GM18519 (cell line): ENCODE measurements at regions not wholly inside any gene's neighbourhood (a gene's known extent, or its start where the extent isn't known, plus 50 kb on each side); places are given as distances from the start of the nearest gene placed in this dataset.
A peak's percentile ranks its signal among the peaks of the same experiment; 100 is the strongest.
"Not testable (repeated sequence)": the region's sequence is repeated elsewhere in the genome, so short reads cannot be mapped to it uniquely, and the experiment has no call there.

Source experiments
- ATAC-seq: cut with Tn5 transposase; IDR thresholded peaks from one replicate; pipeline ENCODE4 v1.9.1; 2021; ENCODE audit warnings: mild to moderate bottlenecking, moderate library complexity; ENCODE audit not compliant: unreplicated experiment, low FRiP score

DNA sequence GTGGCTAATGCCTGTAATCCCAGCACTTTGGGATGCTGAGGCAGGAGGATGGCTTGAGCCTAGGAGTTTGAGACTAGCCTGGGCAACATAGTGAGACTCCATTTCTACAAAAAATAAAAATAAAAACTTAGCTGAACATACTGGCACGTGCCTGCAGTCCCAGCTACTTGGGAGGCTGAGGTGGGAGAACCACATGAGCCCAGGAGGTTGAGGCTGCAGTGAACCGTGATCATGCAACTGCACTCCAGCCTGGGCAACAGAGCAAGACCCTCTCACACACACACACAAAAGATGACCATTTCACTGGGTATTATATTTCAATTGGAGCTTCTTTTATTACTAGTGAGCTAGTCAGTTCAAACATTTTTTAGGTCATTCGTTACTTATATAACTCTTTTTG, 116.9 kb upstream of the SLC35F3 start:
- no peak for ATAC-seq

DNA sequence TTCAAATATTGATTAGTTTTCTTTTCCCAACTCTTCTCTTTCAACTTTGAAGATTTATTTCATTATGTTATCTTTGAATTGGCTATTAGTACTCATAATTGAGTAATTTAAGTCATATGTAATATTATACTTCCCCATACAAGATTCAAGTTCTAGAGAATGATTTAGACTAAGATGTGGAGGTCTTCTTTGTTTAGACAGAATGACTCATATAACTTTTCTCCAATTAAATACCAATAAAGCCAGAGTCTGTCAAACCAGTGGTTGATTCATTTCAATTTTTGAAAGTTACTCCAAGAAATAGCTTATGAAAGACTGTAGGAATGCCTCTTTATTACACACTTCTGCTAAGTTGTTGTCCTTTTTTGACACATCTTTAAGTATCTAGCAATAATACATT, 115.8 kb upstream of the SLC35F3 start:
- ATAC-seq = no peak

DNA sequence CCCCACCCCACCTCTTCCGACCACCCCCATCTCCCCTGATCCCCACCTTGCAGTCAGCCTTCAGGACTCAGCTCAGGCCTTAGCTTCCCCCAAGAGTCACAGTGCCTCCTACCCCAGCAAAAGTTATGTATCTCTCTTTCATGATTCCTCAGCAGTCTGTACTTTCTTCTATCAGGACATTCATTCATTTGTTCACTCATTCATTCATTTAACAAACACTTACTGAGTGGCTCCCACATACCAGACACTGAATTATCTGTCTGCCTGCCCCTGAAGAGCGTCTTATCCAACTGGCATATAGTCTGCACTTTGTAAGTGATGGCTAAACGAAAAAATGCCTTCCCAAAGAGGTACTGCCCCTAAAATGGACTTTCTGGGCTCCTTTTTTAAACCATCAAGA, 114.4 kb upstream of the SLC35F3 start:
- no peak for ATAC-seq

DNA sequence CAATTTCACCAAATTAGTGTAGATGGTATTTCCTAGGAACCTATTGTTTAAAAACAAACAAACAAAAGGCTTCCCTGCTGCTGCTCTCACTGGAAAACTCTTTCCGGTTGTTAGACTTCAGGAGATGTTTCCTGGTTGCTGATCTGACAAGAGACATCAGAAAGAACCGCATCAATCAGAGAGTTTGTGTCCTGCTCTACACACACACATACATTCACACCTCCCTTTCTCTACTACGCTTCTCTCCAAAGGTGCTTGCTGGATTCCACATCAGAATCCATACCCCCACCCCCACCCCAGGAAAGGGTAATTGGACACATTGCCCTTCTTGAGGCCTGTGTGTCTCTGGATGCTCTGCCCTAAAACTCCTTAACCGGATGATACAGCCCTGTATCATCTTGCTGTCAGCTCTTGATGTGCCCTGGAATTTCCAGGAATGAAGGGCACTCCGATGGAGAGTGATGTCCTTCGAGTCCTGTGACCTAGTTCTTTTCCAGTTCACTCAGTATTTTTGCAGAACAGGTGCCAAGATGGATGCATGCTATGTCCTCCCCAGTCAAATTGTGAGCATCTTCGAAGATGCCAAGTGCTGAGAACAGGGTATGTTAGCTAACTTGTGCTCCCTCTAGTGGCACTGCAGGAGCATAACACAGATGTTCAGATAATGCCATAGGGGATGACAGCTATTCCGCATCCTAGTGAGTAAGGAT, 113.7 kb upstream of the SLC35F3 start:
- ATAC-seq = peak; percentile 77

DNA sequence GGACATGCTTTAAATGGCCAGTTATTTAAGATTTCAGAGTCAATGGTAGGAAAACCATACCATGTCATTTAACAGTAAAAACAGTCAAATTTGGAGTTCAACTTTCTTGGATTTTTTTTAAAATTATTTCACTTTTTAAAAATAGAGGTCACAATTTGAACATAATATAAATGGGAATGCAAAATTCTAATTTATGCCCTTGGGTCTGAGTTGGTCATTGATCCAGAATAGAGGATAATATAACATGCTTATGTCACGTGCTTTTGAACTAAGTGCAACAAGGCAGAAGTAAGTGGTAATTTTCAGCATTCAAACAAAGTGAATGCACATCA, 113.1 kb upstream of the SLC35F3 start:
- ATAC-seq = no peak

DNA sequence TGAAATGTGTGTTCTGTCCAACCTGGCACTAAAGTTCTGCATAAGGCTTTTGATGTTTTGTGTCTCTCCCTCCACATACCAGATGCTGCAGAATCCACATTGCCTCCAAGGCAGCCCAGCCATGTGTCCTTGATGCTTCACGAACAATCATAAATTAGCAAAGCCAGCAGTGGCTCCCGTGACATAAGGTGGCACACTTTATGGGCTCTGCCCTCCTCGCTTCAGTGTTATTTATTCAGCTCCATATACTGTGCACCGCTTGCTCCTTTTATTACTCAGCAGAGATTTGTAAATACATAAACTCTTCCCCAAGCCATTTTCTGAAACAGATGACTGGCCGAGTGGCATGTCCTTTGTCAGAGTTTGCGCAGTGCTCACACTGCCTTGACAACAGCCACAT, 112.8 kb upstream of the SLC35F3 start:
- no peak for ATAC-seq

DNA sequence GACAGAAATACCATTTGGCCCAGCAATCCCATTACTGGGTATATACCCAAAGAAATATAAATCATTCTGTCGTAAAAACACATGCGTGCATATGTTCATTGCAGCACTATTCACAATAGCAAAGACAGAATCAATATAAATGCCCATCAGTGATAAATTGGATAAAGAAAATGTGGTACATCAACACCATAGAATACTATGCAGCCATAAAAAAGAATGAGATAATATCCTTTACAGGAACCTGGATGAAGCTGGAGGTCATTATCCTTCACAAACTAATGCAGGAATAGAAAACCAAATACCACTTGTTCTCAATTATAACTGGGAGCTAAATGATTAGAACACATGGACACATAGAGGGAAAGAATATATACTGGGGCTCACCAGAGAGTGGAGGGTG, 109.6 kb upstream of the SLC35F3 start:
- no peak for ATAC-seq

DNA sequence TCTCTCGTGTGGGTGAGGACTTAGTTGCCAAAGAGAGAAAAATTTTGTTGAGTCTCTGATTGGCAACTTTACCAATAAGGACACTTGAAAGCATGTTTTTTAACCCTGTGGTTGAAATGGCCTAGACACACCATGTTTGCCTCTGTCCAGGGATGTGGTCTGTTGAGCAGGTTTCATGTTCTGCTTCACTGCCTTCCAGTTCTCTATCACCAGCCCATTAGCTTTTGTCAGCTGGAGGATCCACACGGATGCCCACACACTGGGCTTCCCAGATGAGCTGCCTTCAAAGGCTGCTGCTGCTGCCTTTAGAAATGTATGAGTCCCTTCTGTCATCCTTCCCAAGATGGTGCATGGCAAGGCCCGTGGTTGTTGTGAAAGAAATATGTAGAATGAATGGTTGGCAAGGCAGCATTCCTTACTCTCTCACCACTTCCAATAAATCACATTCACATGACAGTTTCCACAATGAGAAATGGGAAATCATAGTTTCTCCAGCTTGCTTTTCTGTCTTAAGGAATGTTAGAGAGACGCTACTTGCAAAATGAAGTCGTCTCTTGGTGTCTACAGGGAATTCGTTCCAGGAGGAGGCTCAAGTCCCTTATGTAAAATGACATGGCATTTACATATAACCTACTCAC, 108.2 kb upstream of the SLC35F3 start:
- no peak for ATAC-seq

DNA sequence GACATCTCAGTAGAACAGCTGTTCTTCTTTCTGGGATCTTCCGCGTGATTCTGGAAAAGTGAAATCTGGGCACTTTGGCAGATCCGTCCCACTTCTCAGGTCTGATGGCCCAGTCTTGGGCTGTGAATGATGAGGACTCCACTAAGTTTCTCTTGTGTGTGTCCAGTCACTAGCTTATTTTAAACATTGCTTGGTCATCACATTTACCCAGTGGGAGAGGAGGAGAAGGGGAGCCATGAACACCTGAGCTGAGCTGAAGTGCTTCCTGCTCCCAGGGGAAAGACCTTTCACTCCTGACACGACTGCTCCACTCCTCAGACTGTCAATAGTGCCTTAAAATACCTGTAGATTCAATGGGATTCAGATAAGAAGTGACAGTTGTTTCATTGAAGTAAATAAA, 101.9 kb upstream of the SLC35F3 start:
- ATAC-seq = no peak

DNA sequence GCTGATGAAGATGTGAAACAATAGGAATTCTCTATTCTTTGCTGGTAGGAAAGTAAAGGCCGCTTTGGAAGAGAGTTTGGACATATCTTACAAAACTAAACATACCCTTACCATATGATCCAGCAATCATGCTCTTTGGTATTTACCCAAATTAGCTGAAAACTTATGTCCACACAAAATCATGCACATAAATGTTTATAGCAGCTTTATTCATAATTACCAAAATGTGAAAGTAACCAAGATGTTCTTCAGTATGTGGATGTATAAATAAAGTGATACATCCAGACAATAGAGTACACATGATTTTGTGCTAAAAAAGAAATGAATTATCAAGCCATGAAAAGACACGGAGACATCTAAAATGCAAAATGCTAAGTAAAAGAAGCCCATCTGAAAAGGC, 98.7 kb upstream of the SLC35F3 start:
- ATAC-seq = no peak

DNA sequence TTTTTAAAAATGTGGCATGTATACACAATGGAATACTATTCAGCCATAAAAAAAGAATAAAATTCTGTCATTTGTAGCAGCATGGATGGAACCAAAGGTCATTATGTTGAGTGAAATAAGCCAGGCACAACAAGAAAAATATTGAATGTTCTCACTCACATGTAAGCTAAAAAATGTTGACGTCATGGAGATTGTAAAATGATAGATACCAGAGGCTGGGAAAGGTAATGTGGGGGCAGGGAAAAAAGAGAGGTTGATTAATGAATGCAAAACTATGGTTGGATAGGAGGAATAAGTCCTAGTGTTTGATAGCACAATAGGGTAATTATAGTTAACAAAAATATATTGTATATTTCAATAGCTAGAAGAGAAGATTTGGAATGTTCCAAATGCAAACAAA, 89.1 kb upstream of the SLC35F3 start:
- ATAC-seq = no peak

DNA sequence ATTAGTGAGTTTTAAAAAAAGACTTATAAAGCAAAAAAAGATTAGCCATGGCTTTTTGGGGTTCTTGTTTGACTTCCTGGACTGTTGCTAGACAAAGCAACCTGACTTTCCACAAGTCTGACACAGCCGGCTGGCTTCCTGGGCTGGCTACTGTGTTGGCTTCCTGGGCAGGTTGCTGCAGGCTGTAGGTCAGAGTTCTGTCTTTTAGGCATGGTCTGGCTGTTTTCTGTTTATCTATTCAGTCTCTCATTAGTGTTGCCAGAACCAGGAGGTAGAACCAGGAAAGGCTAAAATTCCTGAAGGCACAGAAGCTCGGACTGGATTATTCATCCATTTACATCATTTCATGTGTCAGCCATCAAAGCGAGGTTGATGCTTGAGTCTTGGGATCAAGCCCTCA, 88.6 kb upstream of the SLC35F3 start:
- ATAC-seq = no peak

DNA sequence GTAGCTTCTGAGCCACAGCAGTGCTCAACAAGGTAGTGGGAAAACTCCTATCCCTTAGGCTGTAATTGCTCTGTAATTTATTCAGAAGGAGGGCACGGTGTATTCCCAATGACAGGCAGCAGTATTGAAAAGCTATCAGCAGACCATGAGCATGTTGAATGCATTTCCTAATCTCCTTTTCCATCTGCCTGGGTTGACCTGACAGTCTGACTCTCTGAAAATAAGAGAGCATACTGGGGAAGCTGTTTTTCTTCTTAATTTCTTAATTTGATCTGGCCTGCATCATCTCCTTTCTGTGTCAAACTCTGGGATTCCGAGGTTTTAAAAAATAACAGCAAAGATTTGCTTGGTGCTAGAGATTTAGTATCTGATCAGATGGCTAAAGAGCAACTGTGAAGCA, 88.1 kb upstream of the SLC35F3 start:
- ATAC-seq = no peak

DNA sequence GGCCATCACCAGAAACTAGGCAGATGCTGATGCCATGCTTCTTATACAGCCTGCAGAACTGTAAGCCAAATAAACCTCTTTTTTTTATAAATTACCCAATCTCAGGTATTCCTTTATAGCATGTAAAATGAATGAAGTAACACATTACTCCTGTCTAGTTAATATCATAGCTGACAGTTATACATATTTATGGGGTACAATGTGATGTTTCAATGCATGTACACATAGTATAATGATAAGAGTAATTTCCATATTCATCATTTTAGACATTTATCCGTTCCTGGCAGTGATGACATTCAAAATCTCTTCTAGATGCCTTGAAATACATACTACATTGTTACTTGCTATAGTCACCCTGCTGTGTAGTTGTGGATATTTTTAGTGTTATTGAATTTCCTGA, 85.4 kb upstream of the SLC35F3 start:
- ATAC-seq = no peak

DNA sequence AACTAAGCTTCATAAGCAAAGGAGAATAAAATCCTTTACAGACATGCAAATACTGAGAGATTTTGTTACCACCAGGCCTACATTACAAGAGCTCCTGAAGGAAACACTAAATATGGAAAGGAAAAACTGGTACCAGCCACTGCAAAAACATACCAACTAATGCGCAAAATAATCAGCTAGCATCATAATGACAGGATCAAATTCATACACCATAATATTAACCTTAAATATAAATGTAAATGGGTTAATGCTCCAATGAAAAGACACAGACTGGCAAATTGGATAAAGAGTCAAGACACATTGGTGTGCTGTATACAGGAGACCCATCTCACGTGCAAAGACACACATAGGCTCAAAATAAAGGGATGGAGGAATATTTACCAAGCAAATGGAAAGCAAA, 80.3 kb upstream of the SLC35F3 start:
- not testable (repeated sequence) for ATAC-seq

DNA sequence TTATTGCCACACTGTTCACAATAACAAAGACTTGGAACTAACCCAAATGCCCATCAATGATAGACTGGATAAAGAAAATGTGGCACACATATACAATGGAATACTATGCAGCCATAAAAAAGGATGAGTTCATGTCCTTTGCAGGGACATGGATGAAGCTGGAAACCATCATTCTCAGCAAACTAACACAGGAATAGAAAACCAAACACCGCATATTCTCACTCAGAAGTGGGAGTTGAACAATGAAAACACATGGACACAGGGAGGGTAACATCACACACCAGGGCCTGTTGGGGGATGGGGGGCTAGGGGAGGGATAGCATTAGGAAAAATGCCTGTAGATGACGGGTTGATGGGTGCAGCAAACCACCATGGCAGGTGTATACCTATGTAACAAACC, 76.5 kb upstream of the SLC35F3 start:
- not testable (repeated sequence) for ATAC-seq

DNA sequence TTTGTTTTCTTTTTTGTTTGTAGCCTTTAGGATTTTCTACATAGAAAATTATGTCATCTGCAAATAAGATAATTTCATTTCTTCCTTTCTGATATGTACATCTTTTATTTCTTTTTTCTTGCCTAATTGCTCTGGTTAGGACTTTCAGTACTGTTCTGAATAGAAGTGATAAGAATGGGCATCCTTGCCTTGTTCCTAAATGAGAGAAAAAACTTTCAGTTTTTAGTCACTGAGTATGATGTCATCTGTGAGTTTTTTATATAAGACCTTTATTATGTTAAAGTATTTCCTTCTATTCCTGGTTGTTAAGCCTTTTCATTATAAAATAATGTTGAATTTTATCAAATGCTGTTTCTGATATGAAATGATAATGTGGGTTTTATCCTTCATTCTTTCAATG, 76.0 kb upstream of the SLC35F3 start:
- no peak for ATAC-seq

DNA sequence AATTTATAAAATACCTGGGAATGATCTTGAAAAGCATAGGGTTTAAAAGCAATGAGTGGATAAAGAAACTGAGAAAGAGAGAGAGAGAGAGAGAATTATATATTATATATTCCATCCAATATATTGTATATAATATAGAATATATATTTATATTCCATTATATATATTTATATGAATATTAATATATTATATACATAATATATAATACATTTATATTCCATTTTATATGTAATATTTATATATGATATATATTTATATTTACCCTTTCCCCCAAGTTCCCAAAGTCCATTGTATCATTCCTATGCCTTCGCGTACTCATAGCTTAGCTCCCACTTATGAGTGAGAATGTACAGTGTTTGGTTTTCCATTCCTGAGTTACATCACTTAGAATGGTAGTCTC, 69.9 kb upstream of the SLC35F3 start:
- no peak for ATAC-seq

DNA sequence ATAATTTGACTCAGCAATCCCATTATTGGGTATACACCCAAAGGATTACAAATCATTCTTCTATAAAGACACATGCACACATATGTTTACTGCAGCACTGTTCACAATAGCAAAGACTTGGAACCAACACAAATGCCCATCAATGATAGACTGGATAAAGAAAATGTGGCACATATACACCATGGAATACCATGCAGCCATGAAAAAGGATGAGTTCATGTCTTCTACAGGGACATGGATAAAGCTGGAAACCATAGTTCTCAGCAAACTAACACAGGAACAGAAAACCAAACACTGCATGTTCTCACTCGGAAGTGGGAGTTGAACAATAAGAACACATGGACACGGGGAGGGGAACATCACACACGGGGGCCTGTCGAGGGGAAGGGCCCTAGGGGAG, 66.3 kb upstream of the SLC35F3 start:
- ATAC-seq = not testable (repeated sequence)

DNA sequence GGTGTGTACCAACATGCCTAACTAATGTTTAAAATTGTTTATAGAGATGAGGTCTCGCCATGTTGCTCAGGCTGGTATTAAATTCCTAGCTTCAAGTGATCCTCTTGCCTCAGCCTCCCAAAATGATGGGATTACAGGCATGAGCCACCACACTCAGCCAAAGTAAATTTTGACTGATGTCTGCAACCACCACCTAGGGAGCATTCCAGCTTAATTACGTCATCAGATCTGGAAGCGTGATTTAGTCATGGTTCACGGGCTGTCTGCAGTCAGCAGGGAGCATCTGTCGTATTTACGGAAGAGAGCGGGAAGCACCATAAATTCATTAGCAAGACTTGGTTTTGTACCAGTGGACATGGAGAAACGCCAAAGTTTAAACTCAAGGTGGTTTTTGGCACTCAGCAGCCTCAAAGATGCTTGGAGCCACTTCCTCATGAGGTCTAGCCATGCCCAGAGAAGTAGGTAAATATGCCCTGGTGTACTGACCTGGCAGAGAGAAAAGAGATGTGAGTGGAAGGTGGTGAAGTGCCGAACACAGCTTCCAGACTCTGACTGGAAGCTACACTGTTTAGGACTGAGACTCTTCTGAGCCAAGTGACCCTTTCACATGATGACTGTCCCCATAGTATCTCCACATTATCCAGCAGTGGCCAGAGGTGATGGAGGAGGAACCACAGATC, 60.8 kb upstream of the SLC35F3 start:
- ATAC-seq = no peak

DNA sequence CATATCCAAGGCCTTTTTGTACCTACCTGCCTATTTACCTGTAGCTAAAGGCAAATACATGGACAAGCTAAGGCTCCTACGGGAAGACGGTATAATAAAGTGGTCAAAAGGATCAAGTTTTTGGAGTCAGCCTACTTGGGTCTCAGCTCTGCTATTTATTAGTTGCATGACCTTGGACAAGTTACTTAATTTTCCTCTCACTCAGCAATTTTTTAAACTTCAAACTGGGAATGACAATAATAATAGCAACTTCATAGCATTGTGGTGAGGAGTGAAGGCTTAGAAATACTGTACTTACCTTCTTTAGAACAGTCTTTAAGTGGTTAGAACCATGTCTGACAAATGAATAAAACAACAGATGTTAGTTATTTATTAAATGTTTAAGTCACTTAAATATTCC, 60.2 kb upstream of the SLC35F3 start:
- ATAC-seq = no peak

DNA sequence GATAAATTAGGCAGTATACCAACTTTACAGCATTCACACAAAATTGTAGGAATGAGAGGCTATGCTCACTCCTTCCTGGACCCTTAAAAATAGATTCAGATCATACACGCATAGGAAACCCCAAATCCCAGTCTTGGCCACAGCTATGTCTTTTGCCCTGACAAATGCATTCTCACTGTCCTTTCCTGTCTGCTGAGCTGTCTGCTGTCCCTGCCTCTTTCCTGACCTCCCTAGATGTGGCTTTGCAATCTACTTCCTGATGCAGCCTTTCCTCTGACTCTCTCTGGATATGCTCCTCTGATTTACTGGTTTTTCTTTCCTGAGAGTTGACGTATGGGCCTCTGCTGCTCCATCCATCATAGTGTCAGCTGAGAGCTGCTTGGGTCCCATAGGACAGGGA, 59.8 kb upstream of the SLC35F3 start:
- no peak for ATAC-seq
